ENCODE measurements at regions not wholly inside any gene's neighbourhood (a gene's known extent, or its start where the extent isn't known, plus 50 kb on each side); places are given as distances from the start of the nearest gene placed in this dataset.
"Not testable (repeated sequence)": the region's sequence is repeated elsewhere in the genome, so short reads cannot be mapped to it uniquely, and the experiment has no call there.

- no peak for DNase-seq (ENCODE audit: low spot score)
Observed at GRCh38 chr15:92705764-92706163, 50.2 kb upstream of the FAM174B start.

GRCh38 chr15:92706201-92706600, 50.6 kb upstream of the FAM174B start:
- DNase-seq (ENCODE audit: low spot score), result no peak

- no peak for DNase-seq (ENCODE audit: low spot score)
Observed at GRCh38 chr15:92707880-92708551, 52.4 kb upstream of the FAM174B start.

GRCh38 chr15:92708635-92709034, 53.1 kb upstream of the FAM174B start:
- DNase-seq (ENCODE audit: low spot score), result no peak

GRCh38 chr15:92709110-92709790, 53.7 kb upstream of the FAM174B start:
- DNase-seq (ENCODE audit: low spot score), result no peak

GRCh38 chr15:92711457-92711831, 55.9 kb upstream of the FAM174B start:
- no peak for DNase-seq (ENCODE audit: low spot score)

GRCh38 chr15:92714077-92714476, 58.5 kb upstream of the FAM174B start:
- peak; percentile 29 for DNase-seq (ENCODE audit: low spot score)

- peak; percentile 74 for DNase-seq (ENCODE audit: low spot score)
Observed at GRCh38 chr15:92714477-92715401, 59.2 kb upstream of the FAM174B start.

- DNase-seq (ENCODE audit: low spot score), result no peak
Observed at GRCh38 chr15:92715758-92716157, 60.2 kb upstream of the FAM174B start.

- DNase-seq (ENCODE audit: low spot score), result no peak
Observed at GRCh38 chr15:92719021-92719420, 63.4 kb upstream of the FAM174B start.

- DNase-seq (ENCODE audit: low spot score), result no peak
Observed at GRCh38 chr15:92724144-92724543, 68.6 kb upstream of the FAM174B start.

- DNase-seq (ENCODE audit: low spot score), result no peak
Observed at GRCh38 chr15:92725171-92725570, 69.6 kb upstream of the FAM174B start.

- DNase-seq (ENCODE audit: low spot score), result no peak
Observed at GRCh38 chr15:92728266-92728665, 72.7 kb upstream of the FAM174B start.

GRCh38 chr15:92733090-92733933, 77.7 kb upstream of the FAM174B start:
- no peak for DNase-seq (ENCODE audit: low spot score)

- peak; percentile 39 for DNase-seq (ENCODE audit: low spot score)
Observed at GRCh38 chr15:92733934-92734521, 78.5 kb upstream of the FAM174B start.

GRCh38 chr15:92739246-92739645, 83.7 kb upstream of the FAM174B start:
- DNase-seq (ENCODE audit: low spot score), result not testable (repeated sequence)

- no peak for DNase-seq (ENCODE audit: low spot score)
Observed at GRCh38 chr15:92745845-92746271, 90.3 kb upstream of the FAM174B start.

- no peak for DNase-seq (ENCODE audit: low spot score)
Observed at GRCh38 chr15:92747047-92747446, 91.5 kb upstream of the FAM174B start.

GRCh38 chr15:92749216-92749615, 93.6 kb upstream of the FAM174B start:
- DNase-seq (ENCODE audit: low spot score), result no peak

GRCh38 chr15:92749946-92750345, 94.4 kb upstream of the FAM174B start:
- no peak for DNase-seq (ENCODE audit: low spot score)

GRCh38 chr15:92751528-92751927, 96.0 kb upstream of the FAM174B start:
- no peak for DNase-seq (ENCODE audit: low spot score)

Data from globus pallidus (tissue), 1 donor.